22Rv1 (cell line): ENCODE measurements at regions not wholly inside any gene's neighbourhood (a gene's known extent, or its start where the extent isn't known, plus 50 kb on each side); places are given as distances from the start of the nearest gene placed in this dataset.
A peak's percentile ranks its signal among the peaks of the same experiment; 100 is the strongest.

ENCODE experiments used
- H3K27ac ChIP-seq: fragments of 450-650 bp; 2 replicates; pipeline ENCODE4 v1.5.1; 2017
- CTCF ChIP-seq: fragments of 450-650 bp; IDR thresholded peaks from 2 replicates; pipeline ENCODE4 v1.5.1; 2017; ENCODE audit warnings: mild to moderate bottlenecking
- ZFX ChIP-seq: fragments of 450-650 bp; IDR thresholded peaks from 2 replicates; pipeline ENCODE4 v1.6.1; 2017; ENCODE audit warnings: antibody characterized with exemption, borderline replicate concordance

GRCh38 chrX:40467454-40467853 lies 113.3 kb upstream of the ATP6AP2 start:
- H3K27ac ChIP-seq, result peak overlapping the region; percentile 51
- TF ChIP-seq ZFX, result no peak
- TF ChIP-seq CTCF, result no peak

GRCh38 chrX:40465735-40466551 lies 114.8 kb upstream of the ATP6AP2 start:
- H3K27ac ChIP-seq, result no peak overlapping the region
- TF ChIP-seq ZFX, result no peak
- no peak for TF ChIP-seq CTCF

GRCh38 chrX:40462795-40463194 lies 118.0 kb upstream of the ATP6AP2 start:
- TF ChIP-seq ZFX (no peak), CTCF (no peak)
- no peak overlapping the region for H3K27ac ChIP-seq

- TF ChIP-seq ZFX, result no peak
- no peak for TF ChIP-seq CTCF
- H3K27ac ChIP-seq, result no peak overlapping the region
Measured at GRCh38 chrX:40460926-40461325, 119.8 kb upstream of the ATP6AP2 start.

GRCh38 chrX:40459571-40460158 lies 121.1 kb upstream of the ATP6AP2 start:
- TF ChIP-seq CTCF, result no peak
- no peak overlapping the region for H3K27ac ChIP-seq

GRCh38 chrX:40457406-40457805 lies 123.4 kb upstream of the ATP6AP2 start:
- H3K27ac ChIP-seq, result no peak overlapping the region
- no peak for TF ChIP-seq ZFX
- TF ChIP-seq CTCF, result no peak

GRCh38 chrX:40452031-40452430 lies 128.7 kb upstream of the ATP6AP2 start:
- H3K27ac ChIP-seq, result no peak overlapping the region
- TF ChIP-seq CTCF, result no peak
- no peak for TF ChIP-seq ZFX
